NCI-H187 treated with DMSO at 0.1 percent for 48 hours (cell line): ENCODE measurements at regions not wholly inside any gene's neighbourhood (a gene's known extent, or its start where the extent isn't known, plus 50 kb on each side); places are given as distances from the start of the nearest gene placed in this dataset.
"Not testable (repeated sequence)": the region's sequence is repeated elsewhere in the genome, so short reads cannot be mapped to it uniquely, and the experiment has no call there.

Experiments used
- DNase-seq: peaks from one replicate; lab custom pipeline; 2025; lab: John Stamatoyannopoulos, UW

DNA sequence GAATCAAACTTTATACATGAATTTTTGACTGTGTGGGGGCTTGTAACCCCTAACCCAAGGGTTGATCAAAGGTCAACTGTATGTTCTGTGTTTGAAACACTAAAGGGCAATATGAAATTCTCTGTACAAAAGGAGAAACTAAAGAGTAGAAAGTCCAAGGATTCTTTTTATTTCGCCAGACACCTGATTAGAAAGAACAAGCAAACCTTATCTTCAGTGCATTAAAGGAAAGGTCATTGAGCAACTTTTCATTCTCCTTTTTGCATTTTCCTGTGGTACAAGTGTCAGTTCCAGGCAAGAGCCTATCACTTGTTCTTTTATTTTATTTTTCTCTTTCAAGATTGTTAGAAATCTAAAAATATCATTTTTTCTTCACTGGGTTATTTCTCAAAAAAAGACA is 430.1 kb upstream of the EPHA3 start:
- no peak for DNase-seq

GRCh38 chr3:88678747-88679146 is 428.7 kb upstream of the EPHA3 start:
- no peak for DNase-seq

- DNase-seq: no peak
Observed at GRCh38 chr3:88690287-88690686, 417.1 kb upstream of the EPHA3 start.

GRCh38 chr3:88691081-88691480 is 416.3 kb upstream of the EPHA3 start:
- DNase-seq: no peak

DNA sequence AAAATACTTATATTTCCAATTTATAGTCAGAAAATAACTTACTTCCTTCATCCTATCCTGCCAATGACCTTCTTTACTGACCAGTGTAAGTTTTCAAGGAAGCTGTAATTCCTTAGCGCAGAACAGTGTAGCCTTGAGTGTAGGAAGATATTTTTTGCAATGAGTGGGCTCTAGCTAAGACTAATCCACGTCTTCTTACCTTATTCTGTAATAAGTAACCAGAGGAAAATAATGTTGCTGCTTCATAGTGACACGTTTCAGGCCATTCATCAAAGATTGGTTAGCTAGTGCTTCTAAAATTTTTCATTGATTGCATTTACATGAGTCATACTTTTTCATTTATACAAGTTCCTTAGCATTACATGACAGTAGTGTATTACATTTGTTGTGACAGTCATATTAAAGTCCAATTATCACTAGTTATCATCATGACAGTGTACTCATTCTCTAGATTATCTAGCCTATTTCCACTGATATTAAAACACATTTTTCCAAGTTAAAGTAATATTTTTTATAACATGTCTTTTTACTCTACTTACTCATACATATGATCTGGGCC is 403.8 kb upstream of the EPHA3 start:
- no peak for DNase-seq

GRCh38 chr3:88704338-88704737 is 403.1 kb upstream of the EPHA3 start:
- DNase-seq: no peak

DNA sequence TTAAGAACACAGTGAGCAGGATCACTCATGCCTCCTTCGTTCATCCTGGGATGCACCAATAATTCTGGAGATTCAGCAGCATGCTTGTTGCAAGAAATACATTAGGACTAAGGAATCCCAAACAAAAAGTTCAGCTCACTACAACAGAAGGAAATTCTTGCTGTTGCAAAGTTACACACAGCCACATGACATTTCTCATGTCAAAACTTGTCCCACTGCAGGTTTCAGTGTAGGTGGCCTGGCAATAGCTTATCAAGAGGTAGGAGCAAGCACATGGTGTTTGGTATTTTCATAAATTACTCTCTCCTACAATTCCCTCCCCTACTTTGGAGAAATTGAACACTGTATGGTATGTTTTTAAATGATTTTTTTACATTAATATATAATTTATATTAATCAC is 399.6 kb upstream of the EPHA3 start:
- DNase-seq: no peak

DNA sequence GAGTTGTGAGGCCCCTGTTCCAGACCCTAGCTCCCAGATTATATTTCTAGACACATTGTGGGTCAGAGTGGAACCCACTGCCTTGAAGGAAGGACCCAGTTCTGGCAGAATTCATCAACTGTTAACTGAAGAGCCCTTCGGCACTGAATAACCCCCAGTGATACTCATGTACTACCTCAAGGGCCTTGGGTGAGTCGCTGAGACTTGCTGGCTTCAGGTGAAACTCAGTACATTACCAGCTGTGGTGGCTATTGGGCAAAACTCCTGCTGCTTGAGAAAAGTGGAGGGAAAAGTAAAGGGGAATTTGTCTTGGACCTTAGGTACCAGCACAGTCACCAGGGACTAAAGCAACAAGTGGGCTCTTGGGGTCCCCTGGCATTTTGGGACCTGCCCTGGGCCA is 394.9 kb upstream of the EPHA3 start:
- DNase-seq: no peak

DNA sequence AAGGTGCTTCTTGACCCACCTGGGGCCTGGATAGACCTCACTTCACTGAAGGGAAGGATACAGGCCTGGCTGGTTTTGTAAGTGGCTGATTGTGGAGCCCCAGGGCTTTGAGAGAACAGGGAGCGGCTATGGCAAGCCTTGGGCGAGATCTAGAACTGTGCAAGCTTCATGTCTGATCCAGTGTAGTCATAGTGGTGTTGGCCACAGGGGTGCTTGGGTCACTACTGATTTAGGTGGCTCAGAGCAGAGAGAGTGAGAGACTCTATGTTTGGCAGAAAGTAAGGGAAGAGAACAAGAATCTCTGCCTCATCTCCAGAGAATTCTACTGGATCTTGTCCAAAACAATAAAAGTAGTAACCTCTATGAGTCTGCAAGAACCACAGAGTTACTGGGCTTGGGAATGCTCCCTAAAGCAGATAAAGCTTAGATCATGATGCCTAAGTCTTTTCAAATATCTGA is 394.2 kb upstream of the EPHA3 start:
- no peak for DNase-seq

GRCh38 chr3:88725440-88726165 is 381.8 kb upstream of the EPHA3 start:
- no peak for DNase-seq

DNA sequence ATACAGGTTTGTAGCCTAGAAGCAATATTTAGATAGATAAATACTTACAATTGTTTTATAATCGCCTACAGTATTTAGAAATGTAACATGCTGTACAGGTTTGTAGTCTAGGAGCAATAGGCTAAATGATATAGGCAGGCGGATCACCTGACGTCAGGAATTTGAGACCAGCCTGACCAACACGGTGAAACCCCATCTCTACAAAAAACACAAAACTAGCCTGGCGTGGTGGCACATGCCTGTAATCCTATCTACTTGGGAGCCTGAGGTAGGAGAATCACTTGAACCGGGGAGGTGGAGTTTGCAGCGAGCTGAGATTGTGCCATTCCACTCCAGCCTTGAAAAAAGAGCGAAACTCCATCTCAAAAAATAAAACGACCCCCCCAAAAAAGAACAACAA is 375.2 kb upstream of the EPHA3 start:
- no peak for DNase-seq

DNA sequence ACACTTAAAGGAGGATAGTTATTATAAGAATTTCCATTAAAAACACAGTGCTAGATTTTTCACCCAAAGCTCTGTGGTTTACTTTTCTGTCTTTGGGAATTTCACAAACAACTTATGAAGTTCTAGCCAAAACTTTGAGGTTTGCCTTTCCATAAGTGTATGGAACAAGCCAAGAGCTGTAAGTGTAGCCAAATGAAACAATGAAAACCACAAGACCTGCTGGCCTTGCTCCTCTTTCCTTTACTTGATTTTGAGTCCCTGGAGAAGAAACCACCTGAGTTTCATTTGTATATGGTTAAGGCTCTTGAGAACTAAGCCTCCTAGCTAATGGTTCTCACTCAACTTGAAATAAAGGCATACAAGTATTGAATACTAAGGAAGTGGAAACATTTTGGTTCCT is 365.3 kb upstream of the EPHA3 start:
- DNase-seq: no peak

DNA sequence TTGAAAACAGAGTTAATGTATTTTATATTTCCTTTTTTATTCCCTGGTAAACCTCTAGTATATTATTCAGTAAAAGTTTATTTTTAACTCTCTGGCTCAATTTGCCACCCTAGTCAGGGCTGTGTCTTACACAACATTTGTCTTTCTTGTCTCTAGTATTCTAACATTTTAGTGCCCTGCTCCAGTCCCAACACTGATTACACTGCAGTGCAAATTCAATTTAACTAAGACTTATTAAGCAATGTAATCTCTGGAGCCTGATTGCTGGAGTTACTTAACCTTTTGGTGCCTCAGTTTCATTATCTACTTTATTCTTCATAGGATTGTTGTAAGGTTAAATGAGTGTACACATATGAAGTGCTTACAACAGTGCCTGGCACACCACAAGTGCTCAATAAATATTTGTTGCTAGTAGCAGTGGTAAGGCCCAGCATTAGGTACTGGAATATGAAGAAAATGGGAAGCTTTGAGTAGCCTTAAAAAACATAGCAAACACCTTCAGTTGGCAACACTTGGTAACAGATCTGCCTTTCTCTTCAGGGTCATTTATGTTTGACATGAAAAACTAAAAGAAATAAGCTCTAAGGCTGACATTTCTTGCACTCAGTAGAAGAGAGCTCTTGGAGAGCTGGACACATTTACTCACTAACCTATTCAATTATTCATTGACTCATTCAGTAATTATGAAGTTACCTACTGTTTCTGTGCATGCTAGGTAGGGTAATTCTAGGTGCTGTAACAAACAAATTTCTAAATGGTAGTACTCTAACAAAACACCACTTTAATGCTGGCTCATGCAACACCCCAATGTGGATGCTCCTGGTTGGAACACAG is 364.5 kb upstream of the EPHA3 start:
- DNase-seq: no peak

- no peak for DNase-seq
Observed at GRCh38 chr3:88744896-88745295, 362.5 kb upstream of the EPHA3 start.

DNA sequence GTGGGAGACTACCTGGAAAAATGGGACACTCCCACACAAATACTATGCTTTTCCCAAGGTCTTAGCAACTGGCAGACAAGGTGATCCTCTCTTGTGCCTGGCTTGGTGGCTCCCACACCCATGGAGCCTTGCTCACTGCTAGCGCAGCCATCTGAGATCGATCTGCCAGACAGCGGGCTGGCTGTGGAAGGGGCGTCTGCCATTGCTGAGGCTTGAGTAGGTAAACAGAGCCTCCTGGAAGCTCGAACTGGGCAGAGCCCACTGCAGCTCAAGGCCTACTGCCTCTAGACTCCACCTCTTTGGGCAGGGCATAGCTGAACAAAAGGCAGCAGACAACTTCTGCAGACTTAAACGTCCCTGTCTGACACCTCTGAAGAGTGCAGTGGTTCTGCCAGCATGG is 360.3 kb upstream of the EPHA3 start:
- not testable (repeated sequence) for DNase-seq

- DNase-seq: no peak
Observed at GRCh38 chr3:88758676-88759075, 348.7 kb upstream of the EPHA3 start.

GRCh38 chr3:88767746-88768145 is 339.7 kb upstream of the EPHA3 start:
- no peak for DNase-seq

GRCh38 chr3:88773766-88774165 is 333.7 kb upstream of the EPHA3 start:
- DNase-seq: no peak

GRCh38 chr3:88775026-88775690 is 332.3 kb upstream of the EPHA3 start:
- DNase-seq: no peak

DNA sequence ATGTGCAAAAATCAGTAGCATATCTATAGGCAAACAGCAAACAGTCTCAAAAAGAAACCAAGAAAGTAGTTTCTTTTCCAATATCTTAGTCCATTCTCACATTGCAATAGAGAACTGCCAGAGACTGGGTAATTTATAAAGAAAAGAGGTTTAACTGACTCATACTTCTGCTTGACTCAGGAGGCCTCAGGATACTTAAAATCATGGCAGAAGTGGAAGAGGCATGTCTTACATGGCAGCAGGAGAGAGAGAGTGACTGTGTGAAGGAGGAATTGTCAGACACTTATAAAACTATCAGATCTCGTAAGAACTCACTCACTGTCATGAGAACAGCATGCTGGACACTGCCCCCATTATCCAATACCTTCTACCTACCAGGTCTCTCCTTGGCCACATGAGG is 327.9 kb upstream of the EPHA3 start:
- no peak for DNase-seq

DNA sequence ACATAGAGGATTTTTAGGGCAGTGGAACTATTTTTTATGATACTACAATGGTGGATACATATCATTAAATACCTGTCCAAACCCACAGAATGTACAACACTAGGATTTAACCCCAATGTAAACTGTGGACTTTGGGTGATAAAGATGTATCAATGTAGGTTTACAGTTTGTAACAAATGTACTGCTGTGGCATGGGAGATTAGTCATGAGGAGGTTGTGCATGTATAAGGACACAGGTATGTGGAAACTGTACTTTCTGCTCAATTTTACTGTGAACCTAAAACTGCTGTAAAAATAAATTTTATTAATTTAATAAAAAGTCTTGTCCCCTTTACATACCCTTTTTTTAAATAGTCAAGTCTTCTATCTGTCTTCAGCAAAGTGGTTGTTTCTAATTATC is 322.5 kb upstream of the EPHA3 start:
- DNase-seq: no peak

GRCh38 chr3:88785841-88786240 is 321.6 kb upstream of the EPHA3 start:
- no peak for DNase-seq

GRCh38 chr3:88795503-88795902 is 311.9 kb upstream of the EPHA3 start:
- no peak for DNase-seq
